Effector memory CD4-positive, alpha-beta T cell (primary cell): ENCODE measurements at regions not wholly inside any gene's neighbourhood (a gene's known extent, or its start where the extent isn't known, plus 50 kb on each side); places are given as distances from the start of the nearest gene placed in this dataset.

Source experiments
- DNase-seq, 3 donors: peaks; one replicate each; pipeline ENCODE4 v3.0.0-alpha.2; 2020
- H3K27ac ChIP-seq: 2 replicates; pipeline ENCODE4 v1.7.0; 2013; ENCODE audit warnings: mild to moderate bottlenecking, low read length, moderate library complexity; ENCODE audit not compliant: insufficient read depth, poor library complexity, severe bottlenecking
- H3K27me3 ChIP-seq: replicated peaks from 2 replicates; pipeline ENCODE4 v1.7.0; 2013; ENCODE audit warnings: mild to moderate bottlenecking, low read length; ENCODE audit not compliant: insufficient read depth, control insufficient read depth, poor library complexity, severe bottlenecking
- H3K36me3 ChIP-seq: 2 replicates; pipeline ENCODE4 v1.7.0; 2013; ENCODE audit warnings: mild to moderate bottlenecking, low read length, moderate library complexity; ENCODE audit not compliant: control insufficient read depth, insufficient read depth
- H3K4me1 ChIP-seq: 2 replicates; pipeline ENCODE4 v1.7.0; 2013; ENCODE audit warnings: low read length, mild to moderate bottlenecking; ENCODE audit not compliant: control insufficient read depth, insufficient read depth, poor library complexity, severe bottlenecking
- H3K4me3 ChIP-seq: 2 replicates; pipeline ENCODE4 v1.7.0; 2013; ENCODE audit warnings: low read length, low read depth, mild to moderate bottlenecking; ENCODE audit not compliant: insufficient read depth, poor library complexity, severe bottlenecking
- H3K9me3 ChIP-seq: 2 replicates; pipeline ENCODE4 v1.7.0; 2013; ENCODE audit warnings: mild to moderate bottlenecking, low read length, moderate library complexity; ENCODE audit not compliant: control insufficient read depth

- Histone ChIP-seq H3K4me3 (no peak overlapping the region), H3K36me3 (no peaks in the 10 kb centered on the region), H3K4me1 (no peaks in the 10 kb centered on the region), H3K27me3 (no peaks in the 10 kb centered on the region), H3K9me3 (no peaks in the 10 kb centered on the region), H3K27ac (no peak overlapping the region)
- DNase-seq: no peak
Measured at GRCh38 chr1:201598396-201598795, 59.5 kb downstream of the NAV1 start.

- no peak overlapping the region for H3K4me3 ChIP-seq
- no peaks in the 10 kb centered on the region for H3K4me1 ChIP-seq
- no peak overlapping the region for H3K27ac ChIP-seq
- H3K9me3 ChIP-seq: no peaks in the 10 kb centered on the region
- DNase-seq: no peak
- H3K36me3 ChIP-seq: no peaks in the 10 kb centered on the region
- H3K27me3 ChIP-seq: no peaks in the 10 kb centered on the region
Measured at GRCh38 chr1:201598973-201599372, 60.0 kb downstream of the NAV1 start.

GRCh38 chr1:201599548-201599947 lies 60.6 kb downstream of the NAV1 start:
- Histone ChIP-seq H3K36me3 (no peaks in the 10 kb centered on the region), H3K27me3 (no peaks in the 10 kb centered on the region), H3K4me1 (no peaks in the 10 kb centered on the region), H3K9me3 (no peaks in the 10 kb centered on the region), H3K27ac (no peak overlapping the region), H3K4me3 (no peak overlapping the region)
- no peak for DNase-seq

GRCh38 chr1:201602413-201603265 lies 63.7 kb downstream of the NAV1 start:
- Histone ChIP-seq H3K27me3 (no peaks in the 10 kb centered on the region), H3K27ac (no peak overlapping the region), H3K9me3 (no peaks in the 10 kb centered on the region), H3K4me1 (no peaks in the 10 kb centered on the region), H3K36me3 (no peaks in the 10 kb centered on the region), H3K4me3 (no peak overlapping the region)
- DNase-seq: no peak

GRCh38 chr1:201603613-201604232 lies 64.8 kb downstream of the NAV1 start:
- H3K27ac ChIP-seq: no peak overlapping the region
- no peaks in the 10 kb centered on the region for H3K27me3 ChIP-seq
- no peaks in the 10 kb centered on the region for H3K9me3 ChIP-seq
- no peak for DNase-seq
- no peaks in the 10 kb centered on the region for H3K4me1 ChIP-seq
- H3K4me3 ChIP-seq: no peak overlapping the region
- H3K36me3 ChIP-seq: no peaks in the 10 kb centered on the region

GRCh38 chr1:201605385-201606010 lies 66.6 kb downstream of the NAV1 start:
- H3K4me3 ChIP-seq: no peak overlapping the region
- DNase-seq: no peak

GRCh38 chr1:201606096-201606495 lies 67.2 kb downstream of the NAV1 start:
- H3K27ac ChIP-seq: no peak overlapping the region
- H3K9me3 ChIP-seq: no peaks in the 10 kb centered on the region
- no peak for DNase-seq
- no peak overlapping the region for H3K4me3 ChIP-seq
- H3K4me1 ChIP-seq: no peaks in the 10 kb centered on the region
- H3K27me3 ChIP-seq: no peaks in the 10 kb centered on the region
- H3K36me3 ChIP-seq: no peaks in the 10 kb centered on the region

More at GRCh38 chr1:201605385-201606010, 66.6 kb downstream of the NAV1 start:
- Histone ChIP-seq H3K36me3 (no peaks in the 10 kb centered on the region), H3K9me3 (no peaks in the 10 kb centered on the region), H3K4me1 (no peaks in the 10 kb centered on the region), H3K27ac (no peak overlapping the region), H3K27me3 (no peaks in the 10 kb centered on the region)

- DNase-seq: no peak
- Histone ChIP-seq H3K27ac (no peak overlapping the region), H3K4me3 (no peak overlapping the region), H3K36me3 (no peaks in the 10 kb centered on the region), H3K27me3 (no peaks in the 10 kb centered on the region), H3K9me3 (no peaks in the 10 kb centered on the region), H3K4me1 (no peaks in the 10 kb centered on the region)
Measured at GRCh38 chr1:201606623-201607022, 67.7 kb downstream of the NAV1 start.

- DNase-seq: no peak
- H3K4me3 ChIP-seq: no peak overlapping the region
- no peaks in the 10 kb centered on the region for H3K4me1 ChIP-seq
Measured at GRCh38 chr1:201608635-201609395, 69.9 kb downstream of the NAV1 start.

More at GRCh38 chr1:201608635-201609395, 69.9 kb downstream of the NAV1 start:
- Histone ChIP-seq H3K36me3 (no peaks in the 10 kb centered on the region), H3K9me3 (no peaks in the 10 kb centered on the region), H3K27ac (no peak overlapping the region), H3K27me3 (no peaks in the 10 kb centered on the region)
